ENCODE measurements at regions not wholly inside any gene's neighbourhood (a gene's known extent, or its start where the extent isn't known, plus 50 kb on each side); places are given as distances from the start of the nearest gene placed in this dataset.
A peak's percentile ranks its signal among the peaks of the same experiment; 100 is the strongest.
"Not testable (repeated sequence)": the region's sequence is repeated elsewhere in the genome, so short reads cannot be mapped to it uniquely, and the experiment has no call there.

DNA sequence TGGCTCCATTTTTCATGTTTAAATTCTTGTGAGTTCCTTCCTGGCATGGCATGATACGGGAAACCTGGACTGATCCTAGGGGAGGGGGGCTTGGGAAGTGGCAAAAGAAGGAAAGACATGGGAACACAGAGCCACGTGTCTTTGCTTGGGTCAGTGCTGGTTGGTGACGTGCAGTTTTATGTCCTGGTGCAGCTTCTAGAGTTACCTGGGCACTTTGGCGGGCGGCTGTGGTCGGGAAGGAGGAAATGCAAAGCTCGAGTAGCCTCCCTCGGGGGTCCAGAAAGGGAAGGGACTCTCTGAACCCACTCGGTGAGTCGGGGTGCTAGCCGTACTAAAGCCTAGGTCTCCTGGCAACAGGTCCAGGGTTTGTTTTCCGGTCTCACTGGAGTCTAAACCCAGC, 94.6 kb downstream of the APOB start:
- intact Hi-C loops (cut with DNase I) = no loop called here
- Histone ChIP-seq H3K4me1 (ENCODE audit: control insufficient read depth in 1 of 2, insufficient read depth in 2 of 2, low read length in 2 of 2) (no peaks in the 10 kb centered on the region), H3K36me3 (ENCODE audit: control insufficient read depth in 1 of 2, insufficient read depth in 2 of 2, low read length in 1 of 2) (no peaks in the 10 kb centered on the region), H3K4me3 (ENCODE audit: low read length in 2 of 2) (no peak overlapping the region), H3K27me3 (ENCODE audit: control insufficient read depth in 1 of 2, insufficient read depth in 2 of 2, low read length in 1 of 2) (no peaks in the 10 kb centered on the region), H3K27ac (ENCODE audit: low read depth in 1 of 2, low read length in 2 of 2) (no peak overlapping the region), H3K9me3 (ENCODE audit: control insufficient read depth, low read length) (no peaks in the 10 kb centered on the region)
- no peak for DNase-seq
- 82 to 84% methylated on average over 12 of the region's 12 CpGs for WGBS, 2 donors
- no peak for ATAC-seq (ENCODE audit: low FRiP score)

DNA sequence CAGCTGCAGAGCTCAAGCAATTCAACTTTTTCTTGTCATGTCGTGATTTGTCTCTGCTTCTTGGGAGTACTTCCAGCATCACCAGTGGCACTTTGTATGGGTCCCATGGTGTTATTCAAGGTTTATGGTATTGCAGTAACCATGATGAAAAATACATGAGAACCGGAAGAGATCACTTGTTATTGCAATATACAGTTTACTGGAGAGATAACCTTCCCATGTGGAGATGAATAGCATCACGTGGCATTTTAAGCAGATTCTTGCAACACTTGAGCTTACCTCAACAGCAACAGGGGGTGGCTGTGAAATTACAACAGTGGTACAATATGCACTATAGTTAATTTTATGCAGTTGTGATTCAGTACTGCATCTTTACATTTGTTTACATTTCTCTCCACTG, 97.4 kb downstream of the APOB start:
- no peaks in the 10 kb centered on the region for H3K27me3 ChIP-seq (ENCODE audit: control insufficient read depth in 1 of 2, insufficient read depth in 2 of 2, low read length in 1 of 2)
- H3K27ac ChIP-seq (ENCODE audit: low read depth in 1 of 2, low read length in 2 of 2) = no peak overlapping the region
- ATAC-seq (ENCODE audit: low FRiP score) (no peak), DNase-seq (no peak)
- intact Hi-C loops (cut with DNase I) = no loop called here
- no peaks in the 10 kb centered on the region for H3K36me3 ChIP-seq (ENCODE audit: control insufficient read depth in 1 of 2, insufficient read depth in 2 of 2, low read length in 1 of 2)
- WGBS, 2 donors = 79 to 83% methylated on average over 3 of the region's 3 CpGs
- H3K4me3 ChIP-seq (ENCODE audit: low read length in 2 of 2) = no peak overlapping the region
- no peaks in the 10 kb centered on the region for H3K4me1 ChIP-seq (ENCODE audit: control insufficient read depth in 1 of 2, insufficient read depth in 2 of 2, low read length in 2 of 2)
- H3K9me3 ChIP-seq (ENCODE audit: control insufficient read depth, low read length) = no peaks in the 10 kb centered on the region

DNA sequence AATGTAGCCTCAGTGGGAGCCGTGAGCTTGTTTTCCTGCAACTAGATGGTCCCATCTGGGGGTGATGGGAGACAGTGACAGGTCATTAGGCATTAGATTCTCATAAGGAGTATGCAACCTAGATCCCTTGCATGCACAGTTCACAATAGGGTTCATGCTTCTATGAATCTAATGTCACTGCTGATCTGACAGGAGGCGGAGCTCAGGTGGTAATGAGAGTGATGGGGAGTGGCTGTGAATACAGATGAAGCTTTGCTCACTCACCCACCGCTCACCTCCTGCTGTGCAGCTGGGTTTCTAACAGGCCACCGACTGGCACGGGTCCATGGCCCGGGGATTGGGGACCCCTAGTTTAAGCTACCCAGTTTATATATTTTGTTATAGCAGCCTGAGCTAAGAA, 100.2 kb downstream of the APOB start:
- H3K27me3 ChIP-seq (ENCODE audit: control insufficient read depth in 1 of 2, insufficient read depth in 2 of 2, low read length in 1 of 2); H3K4me3 ChIP-seq (ENCODE audit: low read length in 2 of 2); H3K36me3 ChIP-seq (ENCODE audit: control insufficient read depth in 1 of 2, insufficient read depth in 2 of 2, low read length in 1 of 2); DNase-seq; H3K27ac ChIP-seq (ENCODE audit: low read depth in 1 of 2, low read length in 2 of 2); ATAC-seq (ENCODE audit: low FRiP score); H3K4me1 ChIP-seq (ENCODE audit: control insufficient read depth in 1 of 2, insufficient read depth in 2 of 2, low read length in 2 of 2); intact Hi-C loops (cut with DNase I); H3K9me3 ChIP-seq (ENCODE audit: control insufficient read depth, low read length): not testable (repeated sequence)
- 86% methylated on average over 6 of the region's 6 CpGs for WGBS, 2 donors

DNA sequence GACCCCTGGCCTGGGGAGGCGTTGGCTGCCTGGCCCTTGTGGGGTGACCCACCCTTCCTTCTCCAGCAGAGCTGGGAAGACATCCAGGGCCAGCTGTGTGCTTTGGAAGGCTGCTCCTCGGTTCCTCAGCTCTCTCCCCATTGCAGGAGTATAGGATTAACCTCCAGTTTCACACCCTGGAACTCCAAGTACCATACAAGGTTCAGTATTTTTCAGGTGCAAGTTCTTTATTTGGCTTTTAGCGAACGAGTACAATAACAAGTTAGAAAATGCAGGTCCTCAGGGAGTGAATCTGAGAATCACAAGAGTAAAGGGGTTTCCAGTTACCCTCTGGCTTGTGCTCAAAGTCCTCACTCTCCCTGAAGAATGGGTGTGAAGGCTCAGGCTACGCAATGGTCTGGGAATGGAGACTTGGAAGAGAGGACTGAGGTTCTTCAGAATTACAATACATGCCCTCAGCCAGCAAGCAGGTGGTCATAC, 101.2 kb downstream of the APOB start:
- 21 to 40% methylated on average over 5 of the region's 5 CpGs for WGBS, 2 donors
- intact Hi-C loops (cut with DNase I) = no loop called here
- Histone ChIP-seq H3K27me3 (ENCODE audit: control insufficient read depth in 1 of 2, insufficient read depth in 2 of 2, low read length in 1 of 2) (no peaks in the 10 kb centered on the region), H3K9me3 (ENCODE audit: control insufficient read depth, low read length) (no peaks in the 10 kb centered on the region), H3K4me3 (ENCODE audit: low read length in 2 of 2) (no peak overlapping the region), H3K36me3 (ENCODE audit: control insufficient read depth in 1 of 2, insufficient read depth in 2 of 2, low read length in 1 of 2) (no peaks in the 10 kb centered on the region), H3K27ac (ENCODE audit: low read depth in 1 of 2, low read length in 2 of 2) (no peak overlapping the region), H3K4me1 (ENCODE audit: control insufficient read depth in 1 of 2, insufficient read depth in 2 of 2, low read length in 2 of 2) (no peaks in the 10 kb centered on the region)
- DNase-seq (peak in 1 of 2 donors; percentile 44), ATAC-seq (ENCODE audit: low FRiP score) (no peak)

DNA sequence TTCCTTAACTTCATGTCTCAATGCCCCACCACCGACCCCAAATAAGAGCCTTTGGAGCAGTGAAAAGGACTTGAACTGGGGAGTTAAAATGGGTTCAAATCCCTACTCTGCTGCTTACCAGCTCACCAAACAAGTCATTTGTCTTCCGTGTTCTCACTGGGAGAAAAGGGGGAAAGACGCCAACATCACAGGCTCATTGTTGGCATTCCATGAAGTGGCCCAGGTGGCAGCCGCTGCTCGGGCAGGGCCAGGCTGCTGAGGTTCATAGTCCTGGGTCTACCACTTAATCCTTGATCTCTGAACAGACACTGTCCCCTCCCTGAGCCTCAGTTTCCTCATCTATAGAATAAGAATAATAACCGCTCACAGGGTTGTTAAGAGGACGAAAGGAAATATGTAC, 103.0 kb downstream of the APOB start:
- H3K4me3 ChIP-seq (ENCODE audit: low read length in 2 of 2) = no peak overlapping the region

DNA sequence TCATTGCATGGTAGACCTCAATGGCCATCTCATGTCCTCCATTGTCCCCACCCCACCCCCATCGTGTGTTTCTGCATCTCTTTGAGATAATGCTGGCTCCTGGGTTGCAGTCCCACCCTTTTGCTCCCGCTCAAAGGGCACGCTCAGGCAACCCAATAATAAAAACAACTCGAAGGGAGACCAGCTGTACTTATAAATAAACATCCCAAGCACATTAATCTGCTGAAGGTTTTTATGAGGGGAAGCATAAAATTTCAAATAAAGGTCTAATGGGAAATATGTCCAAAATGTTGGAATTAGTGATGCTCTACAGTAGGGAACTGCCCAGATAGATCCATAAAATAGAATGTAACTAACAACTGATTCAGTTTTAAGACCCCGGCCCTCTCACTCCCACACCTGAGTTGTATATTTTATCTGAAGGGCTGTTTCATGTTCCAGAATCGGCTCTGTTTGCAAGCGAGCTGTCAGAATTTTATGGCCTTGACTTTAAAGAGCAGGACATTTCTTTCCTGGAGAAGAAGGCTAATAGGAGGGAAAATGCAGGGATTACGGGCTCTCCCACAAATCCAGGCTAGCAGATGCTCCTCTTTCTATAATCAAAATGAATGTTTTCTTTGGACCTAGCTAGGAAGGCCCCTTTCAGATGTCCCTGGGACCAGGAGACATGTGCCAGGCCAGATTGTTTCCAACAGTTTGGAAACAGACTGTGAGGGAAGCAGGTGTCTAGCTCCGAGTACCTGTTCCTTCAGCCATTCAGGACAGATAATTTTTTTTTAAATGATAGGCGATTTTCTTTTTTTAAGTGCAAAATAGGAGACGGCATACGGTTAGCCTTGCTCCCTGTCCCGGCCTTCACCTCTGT, 103.7 kb downstream of the APOB start:
- Histone ChIP-seq H3K27me3 (ENCODE audit: control insufficient read depth in 1 of 2, insufficient read depth in 2 of 2, low read length in 1 of 2) (no peaks in the 10 kb centered on the region), H3K4me1 (ENCODE audit: control insufficient read depth in 1 of 2, insufficient read depth in 2 of 2, low read length in 2 of 2) (no peaks in the 10 kb centered on the region), H3K27ac (ENCODE audit: low read depth in 1 of 2, low read length in 2 of 2) (no peak overlapping the region), H3K36me3 (ENCODE audit: control insufficient read depth in 1 of 2, insufficient read depth in 2 of 2, low read length in 1 of 2) (no peaks in the 10 kb centered on the region), H3K9me3 (ENCODE audit: control insufficient read depth, low read length) (no peaks in the 10 kb centered on the region), H3K4me3 (ENCODE audit: low read length in 2 of 2) (no peak overlapping the region)
- 80 to 85% methylated on average over 13 of the region's 13 CpGs for WGBS, 2 donors
- DNase-seq (no peak), ATAC-seq (ENCODE audit: low FRiP score) (no peak)
- intact Hi-C loops (cut with DNase I) = no loop called here

More for the DNA sequence above, 103.0 kb downstream of the APOB start:
- no peaks in the 10 kb centered on the region for H3K36me3 ChIP-seq (ENCODE audit: control insufficient read depth in 1 of 2, insufficient read depth in 2 of 2, low read length in 1 of 2)
- H3K27ac ChIP-seq (ENCODE audit: low read depth in 1 of 2, low read length in 2 of 2) = no peak overlapping the region
- H3K4me1 ChIP-seq (ENCODE audit: control insufficient read depth in 1 of 2, insufficient read depth in 2 of 2, low read length in 2 of 2) = no peaks in the 10 kb centered on the region
- H3K27me3 ChIP-seq (ENCODE audit: control insufficient read depth in 1 of 2, insufficient read depth in 2 of 2, low read length in 1 of 2) = no peaks in the 10 kb centered on the region
- H3K9me3 ChIP-seq (ENCODE audit: control insufficient read depth, low read length) = no peaks in the 10 kb centered on the region
- intact Hi-C loops (cut with DNase I) = no loop called here
- ATAC-seq (ENCODE audit: low FRiP score) (no peak), DNase-seq (no peak)
- WGBS, 2 donors = 87% methylated on average over 7 of the region's 7 CpGs

DNA sequence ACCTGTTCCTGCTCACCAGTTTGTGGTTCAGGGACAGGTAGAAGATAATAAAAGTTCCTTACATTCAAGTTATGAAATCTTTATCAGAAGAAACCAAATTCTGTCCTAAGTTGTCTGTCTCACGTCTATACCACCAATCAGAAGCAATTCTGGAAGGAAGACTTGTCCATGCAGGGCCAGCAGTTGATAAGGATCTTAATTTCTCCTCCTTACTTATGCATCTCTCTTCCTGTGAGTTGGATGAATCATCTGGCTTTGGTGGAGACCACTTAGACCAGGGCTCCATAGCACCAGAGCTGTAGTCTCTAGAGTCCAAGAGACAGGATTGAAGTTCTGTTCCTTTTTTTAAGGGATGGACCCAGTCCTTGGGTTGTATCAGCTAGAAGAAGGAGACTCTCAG, 106.5 kb downstream of the APOB start:
- no peaks in the 10 kb centered on the region for H3K4me1 ChIP-seq (ENCODE audit: control insufficient read depth in 1 of 2, insufficient read depth in 2 of 2, low read length in 2 of 2)
- no peak for ATAC-seq (ENCODE audit: low FRiP score)
- intact Hi-C loops (cut with DNase I) = no loop called here

DNA sequence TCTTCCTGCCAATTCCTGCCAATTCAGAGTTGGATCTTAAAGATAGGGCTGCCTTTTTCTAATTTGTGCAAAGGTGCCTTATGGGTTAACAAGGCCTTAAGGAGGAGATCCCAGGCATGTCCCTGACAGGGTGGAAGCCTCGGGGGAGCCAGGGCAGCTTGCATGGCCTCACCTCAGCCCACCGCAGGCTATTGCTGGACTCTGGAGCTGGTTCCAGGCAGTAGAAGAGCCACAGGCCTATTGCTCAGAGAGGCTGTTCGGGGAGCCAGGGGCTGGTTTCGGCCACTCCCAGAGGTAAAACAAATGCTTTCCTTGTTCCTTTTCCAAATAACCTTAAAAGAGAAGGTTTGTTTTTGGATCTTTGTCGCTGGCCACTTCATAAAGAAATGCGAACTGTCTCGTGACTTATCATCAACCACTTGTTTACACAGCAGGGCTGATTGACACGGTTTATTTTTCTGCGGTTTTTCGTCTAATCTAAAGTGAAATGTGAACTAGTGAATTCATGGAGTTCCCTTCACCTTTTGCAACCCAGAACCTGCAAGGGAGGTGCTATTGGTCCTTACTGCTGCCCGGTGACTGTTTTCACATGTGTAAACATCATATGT, 108.6 kb downstream of the APOB start:
- Histone ChIP-seq H3K27ac (ENCODE audit: low read depth in 1 of 2, low read length in 2 of 2) (no peak overlapping the region), H3K27me3 (ENCODE audit: control insufficient read depth in 1 of 2, insufficient read depth in 2 of 2, low read length in 1 of 2) (no peaks in the 10 kb centered on the region), H3K4me3 (ENCODE audit: low read length in 2 of 2) (no peak overlapping the region), H3K4me1 (ENCODE audit: control insufficient read depth in 1 of 2, insufficient read depth in 2 of 2, low read length in 2 of 2) (no peaks in the 10 kb centered on the region), H3K36me3 (ENCODE audit: control insufficient read depth in 1 of 2, insufficient read depth in 2 of 2, low read length in 1 of 2) (no peaks in the 10 kb centered on the region), H3K9me3 (ENCODE audit: control insufficient read depth, low read length) (no peaks in the 10 kb centered on the region)
- WGBS, 2 donors = 76 to 83% methylated on average over 11 of the region's 11 CpGs
- DNase-seq = no peak
- ATAC-seq (ENCODE audit: low FRiP score) = no peak
- intact Hi-C loops (cut with DNase I) = no loop called here

More for the DNA sequence above, 106.5 kb downstream of the APOB start:
- Histone ChIP-seq H3K4me3 (ENCODE audit: low read length in 2 of 2) (no peak overlapping the region), H3K27me3 (ENCODE audit: control insufficient read depth in 1 of 2, insufficient read depth in 2 of 2, low read length in 1 of 2) (no peaks in the 10 kb centered on the region), H3K36me3 (ENCODE audit: control insufficient read depth in 1 of 2, insufficient read depth in 2 of 2, low read length in 1 of 2) (no peaks in the 10 kb centered on the region), H3K9me3 (ENCODE audit: control insufficient read depth, low read length) (no peaks in the 10 kb centered on the region), H3K27ac (ENCODE audit: low read depth in 1 of 2, low read length in 2 of 2) (no peak overlapping the region)
- WGBS, 2 donors = 81 to 86% methylated on average over 1 of the region's 1 CpG
- DNase-seq = no peak

DNA sequence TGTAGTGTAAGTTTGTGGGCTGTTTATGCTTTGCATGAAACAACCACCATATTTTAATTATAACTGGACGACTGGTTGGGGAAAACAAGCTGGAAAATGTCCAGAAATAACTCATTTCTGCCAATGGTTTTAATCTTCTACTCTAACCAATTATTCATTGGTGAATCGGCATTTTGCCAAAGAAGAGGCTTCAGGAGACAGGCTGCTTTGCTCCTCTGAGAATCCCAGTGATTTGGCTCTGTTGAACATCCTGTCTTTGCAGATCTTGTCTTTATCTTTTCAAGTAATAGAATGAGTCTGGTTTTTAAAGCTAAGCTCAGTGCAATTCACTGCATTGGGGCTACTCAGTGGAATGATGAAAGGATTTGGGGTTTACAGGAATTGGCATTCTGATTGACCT, 109.6 kb downstream of the APOB start:
- 42% methylated on average over 2 of the region's 2 CpGs for WGBS, 2 donors
- H3K4me1 ChIP-seq (ENCODE audit: control insufficient read depth in 1 of 2, insufficient read depth in 2 of 2, low read length in 2 of 2) = no peaks in the 10 kb centered on the region
- no peak overlapping the region for H3K4me3 ChIP-seq (ENCODE audit: low read length in 2 of 2)
- H3K27ac ChIP-seq (ENCODE audit: low read depth in 1 of 2, low read length in 2 of 2) = no peak overlapping the region
- H3K36me3 ChIP-seq (ENCODE audit: control insufficient read depth in 1 of 2, insufficient read depth in 2 of 2, low read length in 1 of 2) = no peaks in the 10 kb centered on the region
- no peaks in the 10 kb centered on the region for H3K27me3 ChIP-seq (ENCODE audit: control insufficient read depth in 1 of 2, insufficient read depth in 2 of 2, low read length in 1 of 2)
- no peaks in the 10 kb centered on the region for H3K9me3 ChIP-seq (ENCODE audit: control insufficient read depth, low read length)
- intact Hi-C loops (cut with DNase I) = no loop called here
- DNase-seq (no peak), ATAC-seq (ENCODE audit: low FRiP score) (no peak)

Data from aorta (tissue), 5 donors.